Cardiac fibroblast (primary cell): ENCODE measurements at regions not wholly inside any gene's neighbourhood (a gene's known extent, or its start where the extent isn't known, plus 50 kb on each side); places are given as distances from the start of the nearest gene placed in this dataset.

Experiments used
- DNase-seq, 2 donors: peaks; one replicate each; pipeline versions ENCODE4 v3.0.0 to v3.0.0-alpha.2; 2010; ENCODE audit warnings: low read depth in 2 of 2
- H3K4me3 ChIP-seq, 2 donors: replicated peaks in 1 of 2; 1 replicate in 1 of 2; 2 replicates in 1 of 2; pipeline ENCODE4 v1.5.1; 2011; ENCODE audit warnings: low read depth in 2 of 2, low read length in 2 of 2, mild to moderate bottlenecking in 2 of 2, moderate library complexity in 1 of 2
- TF ChIP-seq, protein P1 (sequence below): IDR thresholded peaks from one replicate; pipeline ENCODE4 v1.5.1; 2011; ENCODE audit warnings: low read depth, mild to moderate bottlenecking, low read length, inconsistent platforms

DNA sequence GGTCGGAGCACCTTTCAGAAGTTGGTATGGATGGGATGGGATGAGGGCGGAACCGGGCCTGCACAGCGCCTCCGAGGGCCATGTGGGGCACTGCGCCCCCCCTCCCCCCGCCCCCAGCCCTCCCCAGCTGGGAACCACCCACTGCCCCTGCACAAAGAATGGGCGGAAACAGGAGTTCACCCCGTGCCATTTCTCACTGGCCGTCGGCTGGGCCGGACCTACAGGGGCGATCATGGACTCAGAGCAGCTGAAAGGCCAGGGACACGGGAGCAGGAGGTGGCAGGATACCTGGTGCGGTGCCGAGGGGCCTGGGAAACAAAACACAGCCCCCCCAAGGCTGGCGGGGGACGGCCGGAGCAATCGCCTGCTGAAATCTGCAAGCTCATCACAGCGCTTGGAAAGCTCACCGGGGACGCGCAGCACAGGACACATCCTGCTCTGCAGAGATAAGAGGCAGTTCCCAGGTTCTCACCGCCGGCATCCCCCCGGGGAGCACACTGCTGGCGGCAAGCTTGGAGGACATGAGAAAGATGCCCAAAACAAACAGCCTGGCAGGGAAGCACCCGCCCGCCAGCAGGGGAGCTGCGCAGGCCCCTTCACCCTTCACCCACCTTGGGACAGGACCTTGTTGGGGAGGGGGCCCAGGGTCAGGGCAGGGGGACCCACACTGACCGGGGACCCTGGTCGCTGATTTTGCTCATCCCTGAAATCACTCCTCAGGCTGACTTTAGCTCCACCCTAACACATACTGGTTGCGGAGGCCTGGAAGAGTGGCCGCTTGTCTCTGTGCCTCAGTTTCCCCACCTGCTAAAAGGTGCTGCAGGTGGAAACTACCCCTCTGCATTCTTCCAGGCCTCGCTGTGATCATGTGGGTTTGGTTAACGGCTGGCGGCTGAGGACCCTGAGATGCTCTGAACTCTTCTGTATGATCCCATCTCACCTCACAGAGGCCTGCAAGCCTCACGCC lies 263.9 kb downstream of the C16orf95 start:
- no peak overlapping the region for H3K4me3 ChIP-seq
- no peak for DNase-seq
- TF ChIP-seq, protein P1, sequence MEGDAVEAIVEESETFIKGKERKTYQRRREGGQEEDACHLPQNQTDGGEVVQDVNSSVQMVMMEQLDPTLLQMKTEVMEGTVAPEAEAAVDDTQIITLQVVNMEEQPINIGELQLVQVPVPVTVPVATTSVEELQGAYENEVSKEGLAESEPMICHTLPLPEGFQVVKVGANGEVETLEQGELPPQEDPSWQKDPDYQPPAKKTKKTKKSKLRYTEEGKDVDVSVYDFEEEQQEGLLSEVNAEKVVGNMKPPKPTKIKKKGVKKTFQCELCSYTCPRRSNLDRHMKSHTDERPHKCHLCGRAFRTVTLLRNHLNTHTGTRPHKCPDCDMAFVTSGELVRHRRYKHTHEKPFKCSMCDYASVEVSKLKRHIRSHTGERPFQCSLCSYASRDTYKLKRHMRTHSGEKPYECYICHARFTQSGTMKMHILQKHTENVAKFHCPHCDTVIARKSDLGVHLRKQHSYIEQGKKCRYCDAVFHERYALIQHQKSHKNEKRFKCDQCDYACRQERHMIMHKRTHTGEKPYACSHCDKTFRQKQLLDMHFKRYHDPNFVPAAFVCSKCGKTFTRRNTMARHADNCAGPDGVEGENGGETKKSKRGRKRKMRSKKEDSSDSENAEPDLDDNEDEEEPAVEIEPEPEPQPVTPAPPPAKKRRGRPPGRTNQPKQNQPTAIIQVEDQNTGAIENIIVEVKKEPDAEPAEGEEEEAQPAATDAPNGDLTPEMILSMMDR = no peak

DNA sequence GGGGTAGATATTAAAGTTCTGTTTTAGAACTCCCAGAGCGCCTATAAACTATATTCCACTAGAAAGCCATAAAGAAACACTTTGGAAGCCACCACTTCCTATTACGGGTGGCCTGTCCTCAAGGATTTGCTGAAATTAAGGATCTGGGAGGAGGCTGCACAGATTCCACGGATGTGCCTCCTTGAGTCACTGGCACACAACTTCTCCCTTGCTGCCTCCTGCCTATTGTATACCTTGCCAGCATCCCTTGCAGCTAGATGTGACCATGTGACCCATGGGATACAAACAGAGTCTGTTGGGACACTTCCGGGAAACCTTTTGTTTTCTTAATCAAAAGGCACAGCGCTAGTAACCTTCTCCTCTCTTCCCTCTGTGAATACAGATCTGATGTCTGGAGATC lies 263.0 kb downstream of the C16orf95 start:
- DNase-seq = no peak
- H3K4me3 ChIP-seq = no peak overlapping the region
- TF ChIP-seq, protein P1 = no peak

GRCh38 chr16:87054856-87055255 lies 262.3 kb downstream of the C16orf95 start:
- TF ChIP-seq, protein P1 = no peak
- DNase-seq = no peak
- H3K4me3 ChIP-seq = no peak overlapping the region

DNA sequence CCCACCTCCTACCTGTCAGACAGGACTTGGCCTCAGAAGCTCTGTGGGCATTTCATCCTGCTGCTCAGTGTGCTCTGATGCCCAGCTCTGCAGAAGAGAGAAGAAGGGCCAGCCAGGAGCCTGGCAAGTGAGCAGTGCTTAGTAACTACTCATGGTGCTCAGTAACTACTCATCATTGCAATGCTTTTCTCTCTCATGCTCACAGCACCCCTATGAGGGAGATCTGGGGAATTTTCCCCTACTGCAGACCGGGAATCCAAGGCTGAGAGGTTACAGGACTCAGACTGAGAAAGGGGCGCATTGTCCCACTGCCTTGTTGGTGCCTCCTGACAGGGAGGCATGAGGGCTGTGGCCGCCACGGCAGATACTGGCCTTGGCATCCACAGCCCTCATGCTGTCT lies 261.1 kb downstream of the C16orf95 start:
- peak; percentile 47 to 67 for DNase-seq
- H3K4me3 ChIP-seq = no peak overlapping the region
- TF ChIP-seq, protein P1 = peak; percentile 44

DNA sequence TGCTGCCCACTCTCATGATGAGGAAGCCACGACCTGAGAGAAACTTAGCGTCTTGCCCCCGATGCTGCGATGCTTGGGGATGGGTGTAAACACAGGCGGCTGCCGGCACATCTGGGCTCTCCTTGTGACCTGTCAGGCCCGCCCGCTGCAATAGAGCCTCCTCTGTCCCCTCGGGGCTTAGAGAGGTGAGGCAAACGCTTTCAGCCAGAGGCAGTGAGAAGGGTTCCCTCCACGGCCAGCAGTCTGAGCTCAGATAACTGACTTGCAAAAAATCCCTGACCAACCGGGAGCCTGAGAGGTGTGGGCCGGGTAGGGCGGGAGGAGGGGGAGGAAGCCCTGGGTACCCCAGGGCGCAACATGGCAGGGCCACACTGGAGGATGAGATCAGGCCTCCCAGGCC lies 260.6 kb downstream of the C16orf95 start:
- no peak for DNase-seq
- no peak overlapping the region for H3K4me3 ChIP-seq
- TF ChIP-seq, protein P1 = no peak

- no peak overlapping the region for H3K4me3 ChIP-seq
- DNase-seq = peak in 1 of 2 donors; percentile 26
- TF ChIP-seq, protein P1 = peak; percentile 15
Measured at GRCh38 chr16:87057211-87057881, 259.8 kb downstream of the C16orf95 start.
